HG03457 (cell line): ENCODE measurements at regions not wholly inside any gene's neighbourhood (a gene's known extent, or its start where the extent isn't known, plus 50 kb on each side); places are given as distances from the start of the nearest gene placed in this dataset.

Experiments used
- ATAC-seq: cut with Tn5 transposase; IDR thresholded peaks from one replicate; pipeline ENCODE4 v1.9.1; 2021; ENCODE audit warnings: moderate number of reproducible peaks; ENCODE audit not compliant: unreplicated experiment

DNA sequence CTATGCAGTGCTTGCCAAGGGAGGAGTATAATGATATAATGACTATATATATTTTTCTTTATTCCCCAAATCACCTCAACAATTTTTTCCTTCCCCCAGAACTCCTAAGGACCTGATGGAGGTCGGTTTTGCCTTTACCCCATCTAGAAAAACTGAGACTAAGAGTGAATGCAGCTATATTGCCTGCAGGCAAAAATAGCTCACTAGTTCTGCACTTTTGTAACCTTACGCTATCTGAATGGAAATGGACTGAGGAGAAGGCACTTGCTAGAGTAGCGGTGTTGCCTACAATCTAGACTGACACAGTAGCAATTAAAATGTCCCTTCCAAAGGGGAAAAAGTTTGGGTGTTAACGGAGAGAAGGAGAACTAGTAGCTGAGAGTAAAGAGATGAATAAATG is 379.5 kb upstream of the SEMA6D start:
- ATAC-seq: no peak

DNA sequence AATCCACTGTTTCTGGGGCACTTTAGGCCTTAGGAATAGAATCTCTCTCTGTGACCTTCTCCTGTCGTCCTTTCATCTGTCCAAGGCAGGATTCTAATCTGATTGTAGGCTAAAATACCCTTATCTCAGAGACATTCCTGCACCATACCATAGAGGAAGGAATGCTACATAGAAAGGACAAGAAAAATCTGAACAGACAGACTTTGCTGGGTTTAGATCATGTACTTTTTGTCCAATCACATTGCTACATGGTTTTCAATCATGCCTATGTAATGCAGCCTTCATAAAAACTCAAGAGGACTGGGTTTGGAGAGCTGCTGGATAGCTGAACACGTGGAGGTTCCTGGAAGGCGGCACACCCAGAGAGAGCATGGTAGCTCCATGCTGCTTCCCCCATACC is 378.5 kb upstream of the SEMA6D start:
- ATAC-seq: no peak

- ATAC-seq: no peak
These were observed 377.3 kb upstream of the SEMA6D start for GRCh38 chr15:47339800-47340570.

DNA sequence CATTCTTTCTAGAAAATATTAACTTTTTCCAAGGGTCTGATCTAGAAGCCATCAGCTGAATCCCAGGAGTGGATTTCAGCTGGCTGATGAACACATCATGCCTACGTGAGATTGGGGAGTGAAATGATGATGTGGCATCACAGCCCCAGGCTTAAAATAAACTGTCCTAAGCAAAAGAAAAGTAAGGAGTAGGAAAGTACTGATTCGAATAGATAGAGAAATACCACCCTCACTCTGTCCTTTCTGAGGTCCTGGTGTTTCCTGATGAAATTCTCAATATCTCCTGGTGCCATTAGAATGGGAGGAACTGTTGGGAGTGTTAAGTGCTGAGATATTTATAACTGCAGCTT is 376.8 kb upstream of the SEMA6D start:
- no peak for ATAC-seq

- no peak for ATAC-seq
These were observed 368.1 kb upstream of the SEMA6D start for GRCh38 chr15:47349179-47349578.

DNA sequence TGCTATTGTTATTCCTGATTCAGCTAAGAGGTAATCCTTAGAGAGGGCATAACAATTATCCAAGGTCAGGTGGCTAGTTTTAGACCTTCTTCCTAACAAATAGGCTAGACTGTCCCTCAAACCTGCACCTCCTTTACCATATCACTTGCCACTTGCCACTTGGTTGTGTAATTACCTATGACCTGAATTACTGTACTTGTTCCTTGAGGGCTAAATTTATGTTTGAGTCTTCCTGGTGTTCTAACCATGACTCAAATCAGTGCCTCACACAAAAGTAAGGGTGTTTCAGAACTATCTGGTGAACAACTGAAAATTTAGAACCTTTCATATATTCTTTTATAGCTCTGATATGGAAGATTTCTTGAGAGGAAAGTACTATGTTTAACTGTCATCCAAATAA is 365.8 kb upstream of the SEMA6D start:
- no peak for ATAC-seq

DNA sequence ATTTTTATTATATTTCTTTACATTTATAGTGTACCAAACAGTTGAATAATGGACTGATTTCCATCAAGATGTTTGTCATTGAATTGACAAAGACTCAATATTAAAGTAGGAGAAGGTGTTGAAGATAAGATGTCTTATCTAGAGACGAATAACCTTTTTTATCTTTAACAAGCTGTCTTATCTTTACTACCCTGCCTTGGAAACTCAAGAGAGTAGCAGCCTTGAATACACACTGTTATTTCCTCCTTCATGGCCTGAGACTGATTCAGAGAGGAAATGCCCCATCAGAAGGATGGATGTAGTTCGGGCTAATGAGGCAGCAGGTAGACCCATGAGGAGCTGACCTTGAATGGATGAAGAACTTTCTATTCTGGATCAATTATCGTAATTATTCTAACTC is 365.1 kb upstream of the SEMA6D start:
- no peak for ATAC-seq

DNA sequence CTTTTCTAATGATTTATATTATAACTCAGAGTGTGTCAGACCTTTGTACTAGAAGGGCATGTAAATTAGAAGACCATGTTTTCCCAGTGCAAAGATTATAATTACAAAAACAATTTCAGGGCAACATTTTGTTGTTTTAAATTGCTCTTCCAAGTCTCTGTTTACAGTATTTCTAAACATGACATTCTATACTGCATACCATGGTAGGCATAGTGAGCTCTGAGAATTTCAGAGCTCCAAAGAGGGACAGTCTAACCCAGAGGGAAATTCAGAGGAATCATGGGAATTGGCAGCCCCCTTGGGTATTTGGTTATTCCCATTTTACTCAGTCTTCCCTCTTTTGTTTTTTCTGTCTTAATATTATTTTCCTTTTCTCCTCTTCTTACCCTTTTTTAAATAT is 361.5 kb upstream of the SEMA6D start:
- ATAC-seq: no peak

DNA sequence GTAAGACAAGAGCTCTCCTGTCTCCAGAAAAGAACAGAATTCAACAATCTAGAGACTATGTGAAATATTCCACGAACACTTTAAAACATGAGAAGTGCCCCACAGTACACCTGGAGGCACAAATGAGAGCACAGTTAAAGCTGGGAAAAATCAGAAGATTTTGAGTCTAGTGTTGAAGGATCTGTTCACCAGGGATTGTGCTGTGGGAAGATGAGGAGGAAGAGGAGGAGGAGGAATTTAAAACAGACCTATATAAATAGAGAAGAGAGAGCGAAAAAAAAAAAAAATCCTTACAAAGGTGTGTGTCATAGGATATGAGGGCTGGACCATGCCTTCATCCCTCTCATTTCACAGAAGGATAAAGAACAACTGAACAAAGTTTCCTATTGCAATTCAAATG is 361.0 kb upstream of the SEMA6D start:
- no peak for ATAC-seq

DNA sequence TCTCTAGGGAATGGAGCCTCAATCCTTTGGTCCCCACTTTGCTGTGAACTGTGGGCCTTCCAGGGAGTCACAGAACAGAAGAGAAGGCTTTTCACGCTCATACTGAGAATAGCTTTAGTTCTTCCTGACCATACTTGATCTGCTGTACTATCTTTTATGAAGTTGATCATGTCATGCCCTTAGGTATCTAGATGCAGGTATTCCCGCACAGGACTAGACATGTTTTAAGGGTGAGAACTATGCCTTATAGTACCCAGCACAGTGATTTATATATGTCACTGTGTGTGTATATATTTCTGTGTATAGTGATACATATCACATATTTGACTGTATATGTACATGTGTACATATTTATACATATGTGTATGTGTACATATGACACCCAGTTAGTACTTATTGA is 358.4 kb upstream of the SEMA6D start:
- ATAC-seq: no peak

GRCh38 chr15:47360305-47360704 is 357.0 kb upstream of the SEMA6D start:
- ATAC-seq: no peak

DNA sequence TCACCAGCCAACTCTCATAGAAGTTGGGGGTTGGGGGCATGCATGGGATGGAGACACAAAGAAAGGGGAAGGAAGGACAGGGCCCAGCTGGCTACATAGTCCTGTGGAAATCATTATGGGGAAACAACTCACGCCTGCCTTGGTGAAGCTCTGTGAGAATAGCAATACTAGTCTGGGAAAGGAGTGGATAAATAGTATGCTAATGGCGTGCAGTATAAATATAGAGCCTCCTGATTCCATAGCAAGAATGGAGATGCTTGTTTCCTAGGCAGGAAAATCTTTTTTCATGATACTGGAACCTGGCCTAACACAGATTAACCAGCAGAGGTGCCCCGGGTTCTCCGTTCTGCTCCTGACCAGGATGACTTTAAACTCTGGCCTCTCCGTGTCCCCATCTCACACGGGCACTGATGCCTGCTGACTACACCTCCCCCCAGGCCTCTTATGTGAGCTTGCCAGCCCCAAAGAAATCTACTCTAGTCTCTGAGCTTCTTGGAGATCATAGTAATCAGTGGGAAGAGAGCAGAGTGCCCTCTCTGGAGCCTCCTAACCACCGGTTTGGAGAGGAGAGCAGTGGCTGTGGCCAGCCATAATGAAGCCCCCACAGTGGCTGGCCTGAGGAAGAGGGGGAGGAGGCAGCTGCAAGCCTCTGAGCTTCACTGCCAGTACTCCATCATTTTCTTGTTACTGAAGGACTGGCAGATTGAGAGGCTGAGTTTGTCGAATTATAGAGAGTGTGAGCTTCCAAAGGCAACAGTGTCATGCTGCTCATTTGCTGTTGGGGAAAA is 355.0 kb upstream of the SEMA6D start:
- no peak for ATAC-seq

DNA sequence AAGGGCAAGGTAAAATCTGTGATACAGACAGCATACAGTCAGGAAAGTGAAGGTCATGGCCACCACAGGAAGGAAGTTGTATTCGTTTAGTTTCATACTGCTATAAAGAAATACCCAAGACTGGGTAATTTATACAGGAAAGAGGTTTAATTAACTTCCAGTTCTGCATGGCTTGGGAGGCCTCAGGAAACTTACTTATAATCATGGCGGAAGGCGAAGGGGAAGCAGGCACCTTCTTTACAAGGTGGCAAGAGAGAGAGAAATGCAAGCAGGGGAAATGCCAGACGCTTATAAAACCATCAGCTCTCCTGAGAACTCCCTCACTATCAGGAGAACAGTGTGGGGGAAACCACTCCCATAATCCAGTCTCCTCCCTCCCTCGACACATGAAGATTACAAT is 353.7 kb upstream of the SEMA6D start:
- no peak for ATAC-seq

GRCh38 chr15:47364230-47365141 is 352.8 kb upstream of the SEMA6D start:
- ATAC-seq: no peak

DNA sequence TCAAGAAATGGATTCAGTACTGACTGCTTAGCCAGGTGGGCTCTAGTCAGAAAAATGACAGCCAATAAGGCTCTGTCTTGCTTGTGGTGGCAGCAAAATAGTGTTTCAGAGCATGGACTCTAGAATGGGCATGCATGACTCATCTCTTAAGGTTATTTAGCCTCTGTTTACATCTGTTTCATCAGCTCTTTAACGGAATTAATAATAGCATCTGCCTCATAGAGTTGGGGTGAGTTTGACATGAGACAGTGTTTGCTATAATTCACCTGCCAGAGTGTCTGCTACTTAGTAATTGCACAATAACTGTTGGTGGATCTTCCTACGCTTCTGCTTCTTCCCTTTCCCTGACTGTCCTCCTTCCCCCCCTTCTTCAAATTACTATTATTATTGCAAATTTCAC is 350.4 kb upstream of the SEMA6D start:
- ATAC-seq: no peak

- ATAC-seq: no peak
These were observed 349.4 kb upstream of the SEMA6D start for GRCh38 chr15:47367726-47368390.

- no peak for ATAC-seq
These were observed 345.4 kb upstream of the SEMA6D start for GRCh38 chr15:47371939-47372338.

GRCh38 chr15:47374222-47374621 is 343.1 kb upstream of the SEMA6D start:
- no peak for ATAC-seq

- ATAC-seq: no peak
These were observed 341.1 kb upstream of the SEMA6D start for GRCh38 chr15:47376190-47376589.

GRCh38 chr15:47377465-47377864 is 339.8 kb upstream of the SEMA6D start:
- ATAC-seq: no peak

DNA sequence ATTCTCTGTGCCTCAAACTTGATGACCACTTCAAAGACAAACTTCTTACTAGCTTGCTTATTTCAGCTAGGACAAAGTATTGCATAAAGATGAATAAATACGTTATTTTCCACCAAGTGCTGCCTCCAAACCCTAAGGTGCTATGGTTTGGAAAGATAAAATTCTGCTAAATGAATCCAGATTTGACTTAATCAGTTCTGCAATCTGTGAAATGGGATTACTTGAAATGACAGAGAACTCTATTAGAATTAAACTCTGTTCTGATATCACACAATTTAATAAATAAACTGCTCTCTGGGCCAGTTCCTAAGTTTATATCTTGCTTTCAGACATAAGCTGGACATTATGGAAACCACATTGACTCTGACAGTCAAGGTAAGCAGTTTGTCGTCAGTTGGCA is 338.8 kb upstream of the SEMA6D start:
- no peak for ATAC-seq
